ENCODE measurements at regions not wholly inside any gene's neighbourhood (a gene's known extent, or its start where the extent isn't known, plus 50 kb on each side); places are given as distances from the start of the nearest gene placed in this dataset.

DNA sequence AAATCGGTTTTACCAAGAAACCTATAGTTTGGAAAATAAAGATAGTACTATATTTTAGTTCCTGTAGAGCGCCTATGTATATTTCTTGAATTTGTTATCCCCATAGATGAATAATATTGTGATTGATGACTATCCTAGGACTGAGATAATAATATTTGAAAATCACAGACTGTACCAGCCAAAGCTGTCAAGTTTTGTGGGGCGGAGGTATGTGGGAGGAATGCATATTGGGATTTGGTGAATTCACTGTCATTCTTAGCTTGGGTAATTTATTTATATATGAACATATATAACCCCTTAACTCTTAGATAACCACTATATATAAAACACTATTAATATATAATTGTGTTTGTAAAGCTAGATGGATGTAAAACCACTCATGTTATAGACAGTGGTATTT, 205.5 kb upstream of the ARSJ start:
- TF ChIP-seq, protein P1, sequence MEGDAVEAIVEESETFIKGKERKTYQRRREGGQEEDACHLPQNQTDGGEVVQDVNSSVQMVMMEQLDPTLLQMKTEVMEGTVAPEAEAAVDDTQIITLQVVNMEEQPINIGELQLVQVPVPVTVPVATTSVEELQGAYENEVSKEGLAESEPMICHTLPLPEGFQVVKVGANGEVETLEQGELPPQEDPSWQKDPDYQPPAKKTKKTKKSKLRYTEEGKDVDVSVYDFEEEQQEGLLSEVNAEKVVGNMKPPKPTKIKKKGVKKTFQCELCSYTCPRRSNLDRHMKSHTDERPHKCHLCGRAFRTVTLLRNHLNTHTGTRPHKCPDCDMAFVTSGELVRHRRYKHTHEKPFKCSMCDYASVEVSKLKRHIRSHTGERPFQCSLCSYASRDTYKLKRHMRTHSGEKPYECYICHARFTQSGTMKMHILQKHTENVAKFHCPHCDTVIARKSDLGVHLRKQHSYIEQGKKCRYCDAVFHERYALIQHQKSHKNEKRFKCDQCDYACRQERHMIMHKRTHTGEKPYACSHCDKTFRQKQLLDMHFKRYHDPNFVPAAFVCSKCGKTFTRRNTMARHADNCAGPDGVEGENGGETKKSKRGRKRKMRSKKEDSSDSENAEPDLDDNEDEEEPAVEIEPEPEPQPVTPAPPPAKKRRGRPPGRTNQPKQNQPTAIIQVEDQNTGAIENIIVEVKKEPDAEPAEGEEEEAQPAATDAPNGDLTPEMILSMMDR (IDR thresholded peaks at IDR 0.05; ENCODE audit: borderline replicate concordance, control extremely low read depth, extremely low read depth, insufficient read depth, missing control alignments) = no peak
- in situ Hi-C loops (cut with MboI; ENCODE audit: low sequenced_read_pairs, unreplicated experiment) = no loop called here

DNA sequence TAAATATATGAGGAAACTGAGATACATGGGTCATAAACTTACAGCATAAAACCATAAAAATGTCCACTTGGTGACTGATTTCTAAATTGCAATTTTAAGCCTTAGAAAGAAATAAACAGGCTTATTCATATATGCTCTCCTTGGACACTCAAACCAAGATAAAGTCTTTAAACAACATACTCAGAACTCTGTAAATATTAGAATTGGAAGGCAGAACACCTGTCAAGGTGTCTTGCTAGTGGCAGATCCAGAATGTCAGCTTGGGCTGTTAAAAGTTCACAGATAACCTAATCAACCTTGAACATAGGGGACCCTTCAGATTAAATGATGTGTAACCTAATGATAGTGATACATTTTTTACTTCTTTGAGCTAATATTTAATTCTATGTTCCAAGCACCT, 208.1 kb upstream of the ARSJ start:
- in situ Hi-C loops (cut with MboI; ENCODE audit: low sequenced_read_pairs, unreplicated experiment) = no loop called here
- TF ChIP-seq, protein P1 (IDR thresholded peaks at IDR 0.05; ENCODE audit: borderline replicate concordance, control extremely low read depth, extremely low read depth, insufficient read depth, missing control alignments) = no peak
- DNase-seq (ENCODE audit: low spot score) = no peak

More for the DNA sequence above, 205.5 kb upstream of the ARSJ start:
- DNase-seq (ENCODE audit: low spot score) = no peak

DNA sequence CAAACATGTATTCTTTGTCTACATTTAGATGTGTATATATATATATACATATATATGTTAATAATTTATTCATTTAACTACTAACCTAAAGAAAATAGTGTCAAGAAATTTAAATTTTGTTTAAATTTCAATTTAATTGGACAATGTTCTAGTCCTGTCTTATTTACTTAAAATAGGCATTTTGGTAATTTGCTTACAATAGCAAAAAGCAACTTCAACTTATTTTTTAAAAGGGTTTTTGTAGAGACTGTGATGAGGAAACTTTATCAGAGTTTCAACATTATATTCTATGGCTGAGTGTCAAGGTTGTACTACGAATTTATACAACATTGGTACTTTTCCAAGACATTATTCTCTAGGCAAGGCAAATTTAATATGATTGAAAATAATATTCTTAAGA, 212.0 kb upstream of the ARSJ start:
- in situ Hi-C loops (cut with MboI; ENCODE audit: low sequenced_read_pairs, unreplicated experiment) = no loop called here
- no peak for DNase-seq (ENCODE audit: low spot score)
- TF ChIP-seq, protein P1 (IDR thresholded peaks at IDR 0.05; ENCODE audit: borderline replicate concordance, control extremely low read depth, extremely low read depth, insufficient read depth, missing control alignments) = no peak

DNA sequence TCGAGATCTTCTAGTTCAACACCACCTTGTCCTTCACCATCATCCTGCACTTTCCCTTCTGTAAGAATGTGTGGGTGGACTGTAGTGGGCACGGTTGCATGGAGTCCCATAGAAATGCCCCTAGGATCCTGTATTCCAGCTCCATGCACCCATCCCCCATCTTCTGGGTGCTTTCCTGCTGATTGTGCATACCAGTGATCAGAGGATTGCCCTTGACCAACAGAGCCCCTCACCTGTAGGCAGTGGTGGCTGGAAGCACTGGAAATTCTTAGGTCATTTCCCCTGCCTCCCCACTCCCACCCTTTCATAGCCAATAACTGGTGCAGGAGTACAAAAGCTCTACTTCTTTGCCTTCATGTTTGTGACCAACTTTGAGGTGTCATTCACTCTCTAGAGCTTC, 213.4 kb upstream of the ARSJ start:
- DNase-seq (ENCODE audit: low spot score) = no peak
- in situ Hi-C loops (cut with MboI; ENCODE audit: low sequenced_read_pairs, unreplicated experiment) = no loop called here
- TF ChIP-seq, protein P1 (IDR thresholded peaks at IDR 0.05; ENCODE audit: borderline replicate concordance, control extremely low read depth, extremely low read depth, insufficient read depth, missing control alignments) = no peak

DNA sequence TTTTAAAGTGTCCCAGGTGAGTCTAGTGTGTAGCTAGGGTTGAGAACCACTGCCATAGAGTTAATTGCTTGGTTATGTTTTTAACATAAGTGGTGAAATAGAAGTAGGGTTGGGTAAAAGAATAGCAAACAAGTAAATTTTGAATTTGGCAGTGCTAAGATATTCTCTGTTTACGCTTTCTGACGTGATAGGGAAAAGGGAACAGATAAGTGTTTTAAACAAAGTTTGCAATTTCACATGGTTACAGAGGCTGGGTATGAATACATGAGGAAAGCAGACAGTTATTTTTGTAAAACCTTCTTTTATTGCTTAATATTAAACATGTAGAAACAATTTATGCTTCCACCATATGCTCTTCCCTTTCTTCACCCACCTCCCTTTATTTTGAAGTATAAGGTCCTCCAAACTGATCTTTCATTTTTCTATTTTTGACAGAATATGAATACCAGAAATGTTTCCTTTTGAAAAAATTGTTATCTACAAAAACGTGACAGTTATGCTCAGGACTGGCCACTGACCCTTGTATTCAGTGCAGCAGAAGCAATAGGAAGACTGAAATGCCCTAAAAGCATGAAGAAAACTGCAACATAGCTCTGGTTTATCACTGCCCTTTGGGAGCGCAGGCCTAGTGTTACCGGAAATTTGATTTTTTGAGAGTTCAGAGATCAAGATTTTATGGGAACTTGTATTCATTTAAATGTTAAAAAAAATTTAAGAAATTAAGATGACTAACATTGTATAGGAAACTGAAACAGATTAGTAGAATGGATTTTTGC, 214.4 kb upstream of the ARSJ start:
- in situ Hi-C loops (cut with MboI; ENCODE audit: low sequenced_read_pairs, unreplicated experiment) = no loop called here
- no peak for DNase-seq (ENCODE audit: low spot score)
- TF ChIP-seq, protein P1 (IDR thresholded peaks at IDR 0.05; ENCODE audit: borderline replicate concordance, control extremely low read depth, extremely low read depth, insufficient read depth, missing control alignments) = no peak

DNA sequence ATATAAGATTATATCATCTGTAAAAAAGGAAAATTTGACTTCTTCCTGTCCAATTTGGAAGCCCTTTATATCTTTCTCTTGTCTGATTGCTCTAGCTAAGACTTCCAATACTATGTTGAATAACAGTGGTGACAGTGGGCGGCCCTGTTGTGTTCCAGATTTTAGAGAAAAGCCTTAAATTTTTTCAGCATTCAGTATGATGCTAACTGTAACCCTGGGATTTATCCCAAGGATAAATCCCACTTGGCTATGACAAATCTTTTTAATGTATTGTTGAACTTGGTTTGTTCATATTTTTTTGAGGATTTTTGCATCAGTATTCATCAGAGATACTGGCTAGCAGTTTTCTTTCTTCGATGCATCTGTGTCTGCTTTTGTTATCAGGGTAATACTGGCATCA, 217.2 kb upstream of the ARSJ start:
- in situ Hi-C loops (cut with MboI; ENCODE audit: low sequenced_read_pairs, unreplicated experiment) = no loop called here
- TF ChIP-seq, protein P1 (IDR thresholded peaks at IDR 0.05; ENCODE audit: borderline replicate concordance, control extremely low read depth, extremely low read depth, insufficient read depth, missing control alignments) = no peak
- no peak for DNase-seq (ENCODE audit: low spot score)

Measured in GM13976 (cell line).